Motor neuron (in vitro differentiated cells): ENCODE measurements at regions not wholly inside any gene's neighbourhood (a gene's known extent, or its start where the extent isn't known, plus 50 kb on each side); places are given as distances from the start of the nearest gene placed in this dataset.

Experiments
- ATAC-seq, 8 experiments: fragments of 200-7000 bp; cut with Tn5 transposase; replicated peaks in 6 of 8; 2 replicates each; pipeline ENCODE4 v1.8.0; 2021; ENCODE audit warnings: mild to moderate bottlenecking in 8 of 8, moderate library complexity in 8 of 8
- H3K27ac ChIP-seq, 2 donors: fragments of 250-450 bp; sonication (Bioruptor Pico); 2 replicates each; pipeline ENCODE4 v1.9.0; 2021; ENCODE audit warnings: antibody characterized with exemption in 2 of 2, mild to moderate bottlenecking in 2 of 2, moderate library complexity in 1 of 2
- H3K4me1 ChIP-seq, 2 donors: fragments of 250-450 bp; sonication (Bioruptor Pico); replicated peaks in 1 of 2; 2 replicates each; pipeline ENCODE4 v1.6.1; 2021; ENCODE audit warnings: antibody characterized with exemption in 2 of 2, mild to moderate bottlenecking in 2 of 2, moderate library complexity in 1 of 2
- H3K4me3 ChIP-seq, 5 donors: fragments of 250-450 bp; sonication (Bioruptor Pico); 2 replicates each; pipeline ENCODE4 v1.9.0; 2021; ENCODE audit warnings: antibody characterized with exemption in 5 of 5, mild to moderate bottlenecking in 5 of 5, moderate library complexity in 4 of 5
- WGBS, 10 experiments: fragments of 450-650 bp; shearing (Covaris generic); methylation state at CpG; one replicate each; pipeline ENCODE4 v1.0.0; 2022; 5-methylcytosine and 5-hydroxymethylcytosine counted together
- in situ Hi-C, 9 experiments: fragments of 400-800 bp; cut with MboI; loops; one replicate each; pipeline ENCODE4 v1.15.0; 2021; ENCODE audit warnings: low sequenced_read_pairs in 9 of 9, low pct_unique_long_range_greater_than_20kb in 2 of 9; ENCODE audit not compliant: unreplicated experiment in 9 of 9

DNA sequence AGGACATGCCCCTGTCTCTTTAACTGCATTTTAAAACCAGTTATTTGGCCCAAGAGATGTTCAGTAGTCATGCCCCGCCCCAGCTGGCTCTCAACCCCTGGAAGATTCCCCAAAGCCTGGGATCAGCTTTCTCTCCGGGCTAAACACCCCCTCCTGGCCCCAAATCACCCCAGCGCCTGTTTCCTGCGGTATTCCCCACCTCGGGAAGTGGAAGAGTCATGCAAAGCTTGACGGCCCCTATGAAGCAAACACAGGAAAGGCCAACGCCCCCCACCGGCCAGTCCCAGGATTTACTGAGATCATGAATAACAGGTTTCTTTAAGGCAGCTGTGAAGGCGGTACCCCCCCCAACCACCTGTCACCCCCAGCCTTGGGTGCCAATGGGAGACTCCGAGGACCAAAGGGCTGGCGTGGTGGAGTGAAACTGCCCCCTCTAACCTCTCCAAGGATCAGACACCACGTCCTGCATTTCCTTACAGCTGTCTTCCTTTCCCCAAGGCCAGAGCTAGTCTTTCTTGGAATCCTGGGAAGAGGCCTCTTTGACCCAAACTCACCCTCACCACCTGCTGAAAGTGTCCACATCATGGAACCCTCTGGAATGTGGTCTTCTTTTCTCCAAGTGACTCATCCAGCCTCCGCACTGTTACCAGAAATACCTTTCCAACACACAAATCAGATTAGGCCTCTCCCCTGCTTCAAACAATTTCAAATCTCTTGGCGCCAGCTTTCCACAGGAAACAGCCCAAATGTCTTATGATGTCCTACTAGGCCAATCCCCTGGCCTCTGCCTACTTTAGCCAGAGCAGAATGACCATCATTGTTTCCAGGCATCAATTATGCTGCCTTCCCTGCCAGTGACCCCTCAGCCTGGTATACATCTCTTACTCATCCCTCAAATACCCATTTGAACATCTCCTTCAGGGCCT is 301.5 kb downstream of the ZEB1 start:
- H3K4me1 ChIP-seq = peaks cover 17 to 21% of the 10 kb centered on the region in 2 donors
- H3K27ac ChIP-seq = no peak overlapping the region
- no peak overlapping the region for H3K4me3 ChIP-seq
- in situ Hi-C loops = no loop called here
- ATAC-seq = peak in 3 of 8 experiments; percentile 15 to 38 (median 17)
- 50 to 100% (median 82%) methylated on average over 1 to 7 of the region's 14 CpGs; no CpG with 5 or more reads in 2 of the 10 experiments for WGBS, 10 experiments

DNA sequence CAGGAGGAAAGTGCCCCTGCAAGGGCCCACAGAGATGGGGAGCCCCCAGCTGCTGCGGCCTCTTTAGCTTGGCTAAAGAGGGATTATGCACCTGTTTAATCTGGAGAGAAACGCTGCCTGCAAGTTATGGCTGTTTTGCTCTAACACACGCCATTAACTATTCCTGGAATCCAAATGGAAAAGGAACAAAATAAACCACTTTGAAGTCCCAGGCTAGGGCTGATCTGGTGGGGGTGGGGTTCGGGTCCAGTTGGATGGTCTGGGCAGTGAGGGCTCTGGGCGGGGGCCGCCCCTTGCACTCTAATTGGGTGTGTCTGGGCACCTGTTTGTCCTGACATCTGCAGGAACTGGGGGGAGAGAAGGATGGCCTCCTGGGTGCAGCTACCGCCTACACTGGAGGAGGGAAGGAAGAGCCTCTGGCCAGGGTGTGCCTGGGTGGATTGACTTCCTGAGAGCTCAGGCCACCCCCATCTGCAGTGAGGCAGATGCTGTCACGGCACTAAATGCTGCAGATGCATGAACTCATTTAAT is 300.6 kb downstream of the ZEB1 start:
- peak in 3 of 8 experiments; percentile 72 to 87 (median 85) for ATAC-seq
- Histone ChIP-seq H3K27ac (no peak overlapping the region), H3K4me1 (peaks cover 17 to 21% of the 10 kb centered on the region in 2 donors), H3K4me3 (no peak overlapping the region)
- 0 to 100% (median 94%) methylated on average over 1 to 4 of the region's 8 CpGs; no CpG with 5 or more reads in 3 of the 10 experiments for WGBS, 10 experiments
- in situ Hi-C loops = no loop called here

- Histone ChIP-seq H3K27ac (peak overlapping the region in 1 of 2 donors; percentile 55), H3K4me1 (peaks cover 17 to 21% of the 10 kb centered on the region in 2 donors), H3K4me3 (no peak overlapping the region)
- WGBS, 10 experiments = 17 to 63% (median 57%) methylated on average over 1 to 9 of the region's 17 CpGs; no CpG with 5 or more reads in 5 of the 10 experiments
- in situ Hi-C loops = no loop called here
- peak in 5 of 8 experiments; percentile 89 to 99 (median 98) for ATAC-seq
These were observed 299.7 kb downstream of the ZEB1 start for GRCh38 chr10:31618541-31619291.

DNA sequence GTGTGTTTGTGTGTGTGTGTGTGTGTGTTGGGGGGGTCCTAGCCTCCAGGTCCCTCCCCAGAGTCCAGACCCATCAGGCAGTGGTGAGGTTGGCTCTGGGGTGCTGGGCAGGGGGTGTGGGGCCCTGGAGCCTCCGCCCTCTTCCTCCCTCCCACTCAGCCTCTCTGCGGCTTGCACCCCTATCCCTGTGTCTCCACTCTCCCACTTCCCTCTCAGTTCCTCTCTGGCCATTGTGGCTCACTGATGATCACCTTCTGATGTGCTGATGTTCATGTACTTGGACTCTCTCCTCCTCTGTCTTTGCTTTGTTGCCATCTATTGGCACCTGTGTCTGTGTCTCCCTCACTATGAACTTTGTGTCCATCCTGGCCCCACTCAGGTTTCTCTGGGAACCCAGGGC is 298.7 kb downstream of the ZEB1 start:
- Histone ChIP-seq H3K27ac (peak overlapping the region in 1 of 2 donors; percentile 55), H3K4me1 (peaks cover 17 to 21% of the 10 kb centered on the region in 2 donors), H3K4me3 (no peak overlapping the region)
- in situ Hi-C loops = no loop called here
- no peak for ATAC-seq
- WGBS, 10 experiments = 80 to 100% methylated on average over 1 of the region's 2 CpGs; no CpG with 5 or more reads in 8 of the 10 experiments

DNA sequence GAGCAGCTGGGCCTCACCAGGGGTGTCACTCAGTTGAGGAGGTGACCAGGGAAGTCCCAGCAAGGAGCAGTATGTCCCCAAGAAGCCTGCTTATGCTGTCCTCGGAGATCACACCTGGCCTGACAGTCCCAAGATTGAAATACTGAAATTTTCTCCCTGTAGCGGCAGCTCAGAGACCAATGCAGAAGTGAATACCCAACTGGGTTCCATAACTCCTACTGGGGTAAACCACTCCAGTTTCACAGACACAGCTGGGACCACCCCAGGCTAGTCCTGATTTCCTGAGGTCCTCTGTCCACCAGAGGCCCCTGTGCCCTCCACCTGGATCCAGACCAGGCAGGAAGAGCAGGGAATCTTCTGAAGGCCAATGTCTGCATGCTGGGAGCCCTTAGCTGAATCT is 298.1 kb downstream of the ZEB1 start:
- no peak for ATAC-seq
- in situ Hi-C loops = no loop called here
- Histone ChIP-seq H3K4me3 (no peak overlapping the region), H3K27ac (no peak overlapping the region), H3K4me1 (peaks cover 17 to 21% of the 10 kb centered on the region in 2 donors)
- 100% methylated on average over 1 of the region's 2 CpGs; no CpG with 5 or more reads in 8 of the 10 experiments for WGBS, 10 experiments

DNA sequence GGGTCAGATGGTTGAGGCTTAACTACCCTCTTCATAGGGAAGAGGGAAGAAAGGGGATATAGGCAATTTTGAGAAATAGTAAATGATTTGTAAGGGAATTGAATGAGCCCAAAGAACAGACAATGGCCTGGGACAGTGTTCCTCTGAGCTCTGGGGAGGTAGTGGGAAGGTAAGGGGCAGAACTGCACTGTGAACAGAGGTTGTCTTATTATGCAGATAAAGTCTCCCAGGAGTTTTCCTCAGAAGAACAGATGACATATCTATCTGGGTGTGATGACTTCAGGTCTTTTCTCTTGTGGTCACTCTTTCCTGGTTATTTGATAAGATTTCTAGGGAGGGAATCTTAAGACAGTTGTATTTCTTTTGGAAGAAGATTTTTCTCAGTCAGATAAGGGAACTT is 296.1 kb downstream of the ZEB1 start:
- Histone ChIP-seq H3K27ac (no peak overlapping the region), H3K4me3 (no peak overlapping the region), H3K4me1 (peaks cover 17 to 21% of the 10 kb centered on the region in 2 donors)
- in situ Hi-C loops = no loop called here
- no peak for ATAC-seq

- in situ Hi-C loops = no loop called here
- Histone ChIP-seq H3K27ac (no peak overlapping the region), H3K4me1 (peaks cover 15 to 17% of the 10 kb centered on the region in 2 donors), H3K4me3 (no peak overlapping the region)
- no peak for ATAC-seq
- WGBS, 10 experiments = 75 to 100% (median 90%) methylated on average over 1 of the region's 1 CpG; no CpG with 5 or more reads in 4 of the 10 experiments
These were observed 295.6 kb downstream of the ZEB1 start for GRCh38 chr10:31614611-31615010.

- WGBS, 10 experiments = 17 to 84% (median 40%) methylated on average over 1 to 4 of the region's 4 CpGs; no CpG with 5 or more reads in 1 of the 10 experiments
- H3K4me1 ChIP-seq = no peaks in the 10 kb centered on the region
- H3K27ac ChIP-seq = no peak overlapping the region
- in situ Hi-C loops = no loop called here
- ATAC-seq = no peak
- no peak overlapping the region for H3K4me3 ChIP-seq
These were observed 293.1 kb downstream of the ZEB1 start for GRCh38 chr10:31612082-31612481.

DNA sequence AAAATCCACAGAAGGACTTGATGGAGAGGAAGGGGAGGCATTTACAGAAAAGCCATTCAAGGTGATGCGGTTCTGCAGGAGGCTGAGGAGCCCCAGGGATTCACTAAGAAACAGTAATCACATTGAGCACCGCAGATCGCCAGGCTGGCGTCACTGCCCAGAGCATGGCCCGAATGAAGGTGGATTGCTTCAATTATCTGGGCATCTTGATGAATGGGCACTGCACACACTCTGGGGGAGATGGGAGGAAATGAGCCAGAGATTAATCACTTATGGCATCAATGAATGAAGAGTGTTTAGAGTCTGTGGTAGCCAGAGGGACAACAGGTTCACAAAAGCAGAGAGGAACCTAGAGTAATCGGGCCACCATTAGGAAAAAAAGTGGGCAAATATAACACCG is 292.1 kb downstream of the ZEB1 start:
- in situ Hi-C loops = no loop called here
- 73 to 100% (median 95%) methylated on average over 1 to 7 of the region's 7 CpGs; no CpG with 5 or more reads in 2 of the 10 experiments for WGBS, 10 experiments

DNA sequence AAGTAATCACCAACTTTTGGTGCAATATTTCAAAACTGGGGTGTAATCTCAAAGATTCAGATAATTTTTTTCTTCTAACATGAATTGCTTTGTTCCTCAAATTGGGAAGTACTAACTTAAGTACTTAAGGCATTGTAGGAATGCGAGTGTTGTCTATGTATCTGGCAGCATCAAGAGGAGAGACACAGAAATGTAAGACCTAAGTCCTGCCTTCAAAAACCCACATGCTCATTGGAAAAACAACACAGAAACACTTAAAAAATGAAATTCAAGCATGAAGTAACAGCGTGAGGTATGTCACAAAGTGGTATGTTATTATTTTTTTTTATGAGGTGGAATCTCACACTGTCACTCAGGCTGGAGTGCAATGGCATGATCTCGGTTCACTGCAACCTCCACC is 288.5 kb downstream of the ZEB1 start:
- 65 to 100% (median 97%) methylated on average over 1 to 2 of the region's 3 CpGs; no CpG with 5 or more reads in 4 of the 10 experiments for WGBS, 10 experiments
- Histone ChIP-seq H3K4me1 (peaks cover 7% of the 10 kb centered on the region in 2 donors), H3K4me3 (no peak overlapping the region), H3K27ac (no peak overlapping the region)
- in situ Hi-C loops = no loop called here
- ATAC-seq = no peak

More for the DNA sequence above, 292.1 kb downstream of the ZEB1 start:
- no peaks in the 10 kb centered on the region for H3K4me1 ChIP-seq
- ATAC-seq = peak in 2 of 8 experiments; percentile 30 to 70
- H3K27ac ChIP-seq = no peak overlapping the region
- H3K4me3 ChIP-seq = no peak overlapping the region

DNA sequence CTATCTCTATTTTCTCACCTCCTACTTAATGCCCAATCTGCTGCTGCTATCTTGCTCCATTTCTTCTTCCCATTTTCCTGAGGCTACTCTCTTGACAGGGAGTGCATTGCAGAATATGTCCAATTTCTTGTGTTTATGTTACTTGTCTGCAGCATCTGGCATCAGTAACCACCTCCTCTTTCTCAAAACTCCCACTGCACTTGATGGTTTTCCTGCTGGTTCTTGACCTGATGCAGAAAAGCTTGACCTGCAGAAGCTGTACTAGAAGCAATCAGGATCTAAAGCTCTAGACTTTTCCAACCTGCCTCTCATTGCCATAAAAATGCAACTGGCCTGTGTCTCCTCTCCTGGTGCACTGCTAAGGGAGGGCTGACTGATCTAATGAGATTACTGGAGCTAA is 287.8 kb downstream of the ZEB1 start:
- Histone ChIP-seq H3K4me1 (peaks cover 7 to 11% of the 10 kb centered on the region in 2 donors), H3K27ac (no peak overlapping the region), H3K4me3 (no peak overlapping the region)
- no peak for ATAC-seq
- in situ Hi-C loops = no loop called here

DNA sequence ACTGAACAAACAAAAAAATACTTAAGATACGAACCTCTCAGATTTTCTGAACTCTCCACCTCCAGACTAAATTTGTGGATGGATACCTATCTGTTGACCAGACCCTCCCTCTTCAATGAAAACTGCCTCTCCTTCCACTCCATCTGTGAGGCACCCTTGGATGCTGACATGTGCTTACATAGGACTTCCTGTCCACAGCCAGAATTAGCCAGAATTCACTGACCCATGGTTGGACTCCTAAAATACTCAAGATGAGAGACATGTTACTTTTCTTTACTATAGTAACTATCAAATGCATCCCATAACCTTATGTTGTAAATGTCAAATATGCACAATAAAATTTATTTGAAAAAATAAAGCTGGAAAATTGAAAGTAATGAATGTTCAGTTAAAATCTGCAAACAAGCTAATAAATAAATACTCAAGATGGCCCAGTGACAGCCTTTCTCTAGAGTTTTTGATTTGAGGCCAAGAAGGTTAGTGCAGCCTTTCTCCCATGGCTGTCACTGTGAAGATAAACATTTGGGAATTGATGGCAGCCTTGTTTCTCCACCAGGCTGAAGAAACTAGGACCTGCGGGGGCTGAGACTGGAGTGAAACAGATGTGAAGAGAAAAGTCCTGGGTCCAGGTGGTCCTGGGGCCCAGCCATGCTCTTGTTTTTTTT is 287.0 kb downstream of the ZEB1 start:
- peaks cover 7 to 11% of the 10 kb centered on the region in 2 donors for H3K4me1 ChIP-seq
- in situ Hi-C loops = no loop called here
- no peak overlapping the region for H3K27ac ChIP-seq
- H3K4me3 ChIP-seq = no peak overlapping the region
- WGBS, 10 experiments = 20 to 100% (median 70%) methylated on average over 1 to 2 of the region's 2 CpGs
- ATAC-seq = no peak
